HepG2 (cell line): ENCODE measurements at regions not wholly inside any gene's neighbourhood (a gene's known extent, or its start where the extent isn't known, plus 50 kb on each side); places are given as distances from the start of the nearest gene placed in this dataset.

Experiments
- FOXK2 ChIP-seq: fragments of 450-650 bp; IDR thresholded peaks from 2 replicates; pipeline ENCODE4 v1.6.1; 2016
- MYNN ChIP-seq: sonication (generic); formaldehyde crosslinking; IDR thresholded peaks from 2 replicates; pipeline ENCODE4 v1.4.0; 2020; ENCODE audit warnings: mild to moderate bottlenecking, low read depth, missing genetic modification reagents
- NBN ChIP-seq: fragments of 450-650 bp; conservative IDR thresholded peaks from 2 replicates; pipeline ENCODE4 v1.6.1; 2017
- RFXANK ChIP-seq: IDR thresholded peaks from 2 replicates; pipeline ENCODE4 v1.6.1; 2016
- SPEN ChIP-seq: sonication (generic); formaldehyde crosslinking; IDR thresholded peaks from 2 replicates; pipeline ENCODE4 v1.5.1; 2020; ENCODE audit warnings: low read depth, mild to moderate bottlenecking, missing genetic modification reagents
- TBL1XR1 ChIP-seq: fragments of 150-350 bp; IDR thresholded peaks from 2 replicates; pipeline ENCODE4 v1.6.1; 2014; ENCODE audit warnings: borderline replicate concordance, low read length; ENCODE audit not compliant: partially characterized antibody
- WIZ ChIP-seq: sonication (generic); formaldehyde crosslinking; IDR thresholded peaks from 2 replicates; pipeline ENCODE4 v1.5.1; 2020; ENCODE audit warnings: mild to moderate bottlenecking, missing genetic modification reagents
- ZFP41 ChIP-seq: sonication (generic); formaldehyde crosslinking; IDR thresholded peaks from 2 replicates; pipeline ENCODE4 v1.4.0; 2020; ENCODE audit warnings: mild to moderate bottlenecking, missing genetic modification reagents, borderline replicate concordance
- ZMYM2 ChIP-seq: sonication (generic); formaldehyde crosslinking; IDR thresholded peaks from 2 replicates; pipeline ENCODE4 v1.8.0; 2022; ENCODE audit warnings: mild to moderate bottlenecking, missing genetic modification reagents
- ZNF317 ChIP-seq: sonication (generic); formaldehyde crosslinking; IDR thresholded peaks from 2 replicates; pipeline ENCODE4 v1.5.0; 2020; ENCODE audit warnings: mild to moderate bottlenecking, missing genetic modification reagents
- ZNF441 ChIP-seq: sonication (generic); formaldehyde crosslinking; IDR thresholded peaks from 2 replicates; pipeline ENCODE4 v1.7.0; 2021; ENCODE audit warnings: missing genetic modification reagents, borderline replicate concordance
- TF ChIP-seq, protein P1 (sequence below): sonication (generic); formaldehyde crosslinking; IDR thresholded peaks from 2 replicates; pipeline ENCODE4 v1.4.0; 2020; ENCODE audit warnings: mild to moderate bottlenecking, missing genetic modification reagents
- TF ChIP-seq, protein P2 (sequence below), 2 experiments: sonication (generic) in 1 of 2; formaldehyde crosslinking in 1 of 2; IDR thresholded peaks; 2 replicates each; pipeline versions ENCODE4 v1.4.0 to v1.6.1; 2016 to 2020; ENCODE audit warnings: borderline replicate concordance in 1 of 2, low read depth in 1 of 2, mild to moderate bottlenecking in 1 of 2, missing genetic modification reagents in 1 of 2
- TF ChIP-seq, protein P3 (sequence below): sonication (generic); formaldehyde crosslinking; IDR thresholded peaks from 2 replicates; pipeline ENCODE4 v1.5.0; 2020; ENCODE audit warnings: mild to moderate bottlenecking, low read depth, missing genetic modification reagents, borderline replicate concordance
- TF ChIP-seq, protein P4 (sequence below): sonication (generic); formaldehyde crosslinking; conservative IDR thresholded peaks from 2 replicates; pipeline ENCODE4 v1.4.0; 2020; ENCODE audit warnings: mild to moderate bottlenecking, missing genetic modification reagents, moderate library complexity
- TF ChIP-seq, protein P5 (sequence below): sonication (generic); formaldehyde crosslinking; IDR thresholded peaks from 2 replicates; pipeline ENCODE4 v1.9.0; 2022; ENCODE audit warnings: missing genetic modification reagents, mild to moderate bottlenecking, borderline replicate concordance
- TF ChIP-seq, protein P6 (sequence below): sonication (generic); formaldehyde crosslinking; IDR thresholded peaks from 2 replicates; pipeline ENCODE4 v1.8.0; 2023; ENCODE audit warnings: mild to moderate bottlenecking, missing genetic modification reagents

DNA sequence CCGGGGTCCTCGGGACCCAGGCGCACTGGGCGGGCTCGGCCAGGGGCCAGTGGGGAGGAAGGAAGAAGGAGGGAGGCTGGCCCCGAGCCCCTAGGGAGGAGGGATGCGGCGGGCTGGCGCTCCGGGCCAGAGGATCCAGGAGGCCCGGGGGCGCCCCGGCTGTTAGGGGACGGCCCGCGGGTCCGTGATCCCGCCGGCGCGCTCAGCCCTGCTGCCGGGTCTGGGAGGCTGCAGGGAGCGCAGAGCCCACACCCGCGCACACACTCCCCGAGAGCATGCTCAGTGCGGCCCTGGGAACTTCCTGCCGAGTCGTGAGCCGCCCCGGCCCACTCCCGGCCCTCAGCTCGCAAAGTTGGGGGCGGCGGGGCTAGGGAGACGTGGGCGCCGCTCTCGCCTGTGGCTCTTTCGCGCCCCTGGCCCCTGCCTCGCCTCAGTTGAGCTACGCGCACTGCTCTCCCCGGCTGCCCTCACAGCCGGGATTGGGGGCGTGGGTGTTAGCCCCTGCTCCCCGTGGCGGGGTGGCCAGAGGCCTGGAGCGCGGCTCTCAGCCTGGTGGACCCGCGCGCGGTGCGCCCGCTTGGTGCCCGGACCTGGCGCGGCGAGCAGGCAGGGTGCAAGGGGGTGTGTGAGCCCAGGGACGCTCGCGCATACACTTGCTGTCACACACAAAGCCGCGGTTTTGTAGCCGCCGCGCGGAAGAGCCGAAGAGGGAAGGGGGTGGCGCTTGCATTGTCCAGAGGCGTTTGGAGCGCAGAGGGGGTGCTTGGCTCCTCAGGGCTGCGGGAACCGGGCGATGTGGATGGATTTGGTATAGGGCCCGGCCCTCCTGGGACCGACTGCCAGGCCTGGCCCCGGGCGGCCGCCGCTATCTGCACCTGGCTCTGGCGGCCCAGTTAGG lies 132.9 kb upstream of the MGAT5 start (continued):
- TF ChIP-seq, protein P1, sequence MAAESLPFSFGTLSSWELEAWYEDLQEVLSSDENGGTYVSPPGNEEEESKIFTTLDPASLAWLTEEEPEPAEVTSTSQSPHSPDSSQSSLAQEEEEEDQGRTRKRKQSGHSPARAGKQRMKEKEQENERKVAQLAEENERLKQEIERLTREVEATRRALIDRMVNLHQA (CRISPR knock-in tag) = no peak
- peak; percentile 62; the same call in 1 of the 2 replicates for TF ChIP-seq SPEN (CRISPR knock-in tag)
- TF ChIP-seq, protein P2, sequence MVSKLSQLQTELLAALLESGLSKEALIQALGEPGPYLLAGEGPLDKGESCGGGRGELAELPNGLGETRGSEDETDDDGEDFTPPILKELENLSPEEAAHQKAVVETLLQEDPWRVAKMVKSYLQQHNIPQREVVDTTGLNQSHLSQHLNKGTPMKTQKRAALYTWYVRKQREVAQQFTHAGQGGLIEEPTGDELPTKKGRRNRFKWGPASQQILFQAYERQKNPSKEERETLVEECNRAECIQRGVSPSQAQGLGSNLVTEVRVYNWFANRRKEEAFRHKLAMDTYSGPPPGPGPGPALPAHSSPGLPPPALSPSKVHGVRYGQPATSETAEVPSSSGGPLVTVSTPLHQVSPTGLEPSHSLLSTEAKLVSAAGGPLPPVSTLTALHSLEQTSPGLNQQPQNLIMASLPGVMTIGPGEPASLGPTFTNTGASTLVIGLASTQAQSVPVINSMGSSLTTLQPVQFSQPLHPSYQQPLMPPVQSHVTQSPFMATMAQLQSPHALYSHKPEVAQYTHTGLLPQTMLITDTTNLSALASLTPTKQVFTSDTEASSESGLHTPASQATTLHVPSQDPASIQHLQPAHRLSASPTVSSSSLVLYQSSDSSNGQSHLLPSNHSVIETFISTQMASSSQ (IDR thresholded peaks at IDR 0.05; ENCODE audit: low read depth) = no peak
- TF ChIP-seq, protein P2 (CRISPR knock-in tag; IDR thresholded peaks at IDR 0.05; ENCODE audit: borderline replicate concordance) = peak; percentile 47; the same call in 1 of the 2 replicates
- TF ChIP-seq, protein P3, sequence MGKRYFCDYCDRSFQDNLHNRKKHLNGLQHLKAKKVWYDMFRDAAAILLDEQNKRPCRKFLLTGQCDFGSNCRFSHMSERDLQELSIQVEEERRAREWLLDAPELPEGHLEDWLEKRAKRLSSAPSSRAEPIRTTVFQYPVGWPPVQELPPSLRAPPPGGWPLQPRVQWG = no peak
- no peak for TF ChIP-seq TBL1XR1
- no peak for TF ChIP-seq WIZ (CRISPR knock-in tag)
- peak; percentile 19; the same call in 1 of the 2 replicates for TF ChIP-seq ZNF317 (CRISPR knock-in tag)
- TF ChIP-seq, protein P4, sequence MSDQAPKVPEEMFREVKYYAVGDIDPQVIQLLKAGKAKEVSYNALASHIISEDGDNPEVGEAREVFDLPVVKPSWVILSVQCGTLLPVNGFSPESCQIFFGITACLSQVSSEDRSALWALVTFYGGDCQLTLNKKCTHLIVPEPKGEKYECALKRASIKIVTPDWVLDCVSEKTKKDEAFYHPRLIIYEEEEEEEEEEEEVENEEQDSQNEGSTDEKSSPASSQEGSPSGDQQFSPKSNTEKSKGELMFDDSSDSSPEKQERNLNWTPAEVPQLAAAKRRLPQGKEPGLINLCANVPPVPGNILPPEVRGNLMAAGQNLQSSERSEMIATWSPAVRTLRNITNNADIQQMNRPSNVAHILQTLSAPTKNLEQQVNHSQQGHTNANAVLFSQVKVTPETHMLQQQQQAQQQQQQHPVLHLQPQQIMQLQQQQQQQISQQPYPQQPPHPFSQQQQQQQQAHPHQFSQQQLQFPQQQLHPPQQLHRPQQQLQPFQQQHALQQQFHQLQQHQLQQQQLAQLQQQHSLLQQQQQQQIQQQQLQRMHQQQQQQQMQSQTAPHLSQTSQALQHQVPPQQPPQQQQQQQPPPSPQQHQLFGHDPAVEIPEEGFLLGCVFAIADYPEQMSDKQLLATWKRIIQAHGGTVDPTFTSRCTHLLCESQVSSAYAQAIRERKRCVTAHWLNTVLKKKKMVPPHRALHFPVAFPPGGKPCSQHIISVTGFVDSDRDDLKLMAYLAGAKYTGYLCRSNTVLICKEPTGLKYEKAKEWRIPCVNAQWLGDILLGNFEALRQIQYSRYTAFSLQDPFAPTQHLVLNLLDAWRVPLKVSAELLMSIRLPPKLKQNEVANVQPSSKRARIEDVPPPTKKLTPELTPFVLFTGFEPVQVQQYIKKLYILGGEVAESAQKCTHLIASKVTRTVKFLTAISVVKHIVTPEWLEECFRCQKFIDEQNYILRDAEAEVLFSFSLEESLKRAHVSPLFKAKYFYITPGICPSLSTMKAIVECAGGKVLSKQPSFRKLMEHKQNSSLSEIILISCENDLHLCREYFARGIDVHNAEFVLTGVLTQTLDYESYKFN (CRISPR knock-in tag) = peak; percentile 26; the same call in 1 of the 2 replicates
- peak; percentile 77; the same call in 1 of the 2 replicates for TF ChIP-seq ZNF441 (CRISPR knock-in tag)
- no peak for TF ChIP-seq NBN
- no peak for TF ChIP-seq FOXK2
- no peak for TF ChIP-seq ZMYM2 (CRISPR knock-in tag)
- no peak; the same call in 1 of the 2 replicates for TF ChIP-seq ZFP41 (CRISPR knock-in tag)
- TF ChIP-seq, protein P5, sequence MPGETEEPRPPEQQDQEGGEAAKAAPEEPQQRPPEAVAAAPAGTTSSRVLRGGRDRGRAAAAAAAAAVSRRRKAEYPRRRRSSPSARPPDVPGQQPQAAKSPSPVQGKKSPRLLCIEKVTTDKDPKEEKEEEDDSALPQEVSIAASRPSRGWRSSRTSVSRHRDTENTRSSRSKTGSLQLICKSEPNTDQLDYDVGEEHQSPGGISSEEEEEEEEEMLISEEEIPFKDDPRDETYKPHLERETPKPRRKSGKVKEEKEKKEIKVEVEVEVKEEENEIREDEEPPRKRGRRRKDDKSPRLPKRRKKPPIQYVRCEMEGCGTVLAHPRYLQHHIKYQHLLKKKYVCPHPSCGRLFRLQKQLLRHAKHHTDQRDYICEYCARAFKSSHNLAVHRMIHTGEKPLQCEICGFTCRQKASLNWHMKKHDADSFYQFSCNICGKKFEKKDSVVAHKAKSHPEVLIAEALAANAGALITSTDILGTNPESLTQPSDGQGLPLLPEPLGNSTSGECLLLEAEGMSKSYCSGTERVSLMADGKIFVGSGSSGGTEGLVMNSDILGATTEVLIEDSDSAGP (CRISPR knock-in tag) = peak; percentile 73; the same call in 1 of the 2 replicates
- TF ChIP-seq, protein P6, sequence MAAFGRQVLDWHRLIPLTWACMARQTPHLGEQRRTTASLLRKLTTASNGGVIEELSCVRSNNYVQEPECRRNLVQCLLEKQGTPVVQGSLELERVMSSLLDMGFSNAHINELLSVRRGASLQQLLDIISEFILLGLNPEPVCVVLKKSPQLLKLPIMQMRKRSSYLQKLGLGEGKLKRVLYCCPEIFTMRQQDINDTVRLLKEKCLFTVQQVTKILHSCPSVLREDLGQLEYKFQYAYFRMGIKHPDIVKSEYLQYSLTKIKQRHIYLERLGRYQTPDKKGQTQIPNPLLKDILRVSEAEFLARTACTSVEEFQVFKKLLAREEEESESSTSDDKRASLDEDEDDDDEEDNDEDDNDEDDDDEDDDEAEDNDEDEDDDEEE = no peak; the same call in 1 of the 2 replicates
- no peak for TF ChIP-seq MYNN (CRISPR knock-in tag)
- TF ChIP-seq RFXANK (CRISPR knock-in tag) = no peak
